Peyer's patch (tissue), 4 donors: ENCODE measurements at regions not wholly inside any gene's neighbourhood (a gene's known extent, or its start where the extent isn't known, plus 50 kb on each side); places are given as distances from the start of the nearest gene placed in this dataset.

Source experiments
- CTCF ChIP-seq, 6 experiments: fragments of 450-650 bp in 4 of 6; fragments of 200-600 bp in 2 of 6; sonication (generic) in 1 of 6; IDR thresholded peaks; one replicate each; pipeline ENCODE4 v1.5.1; 2017 to 2019; ENCODE audit warnings: antibody characterized with exemption in 6 of 6, mild to moderate bottlenecking in 3 of 6, moderate library complexity in 1 of 6
- POLR2A ChIP-seq, 2 donors: fragments of 450-650 bp; IDR thresholded peaks; one replicate each; pipeline ENCODE4 v1.5.1; 2017; ENCODE audit warnings: antibody characterized with exemption in 2 of 2, mild to moderate bottlenecking in 2 of 2, moderate library complexity in 2 of 2

GRCh38 chr4:3945511-3946290, 179.5 kb downstream of the ADRA2C start:
- TF ChIP-seq CTCF (IDR thresholded peaks at IDR 0.05) (no peak), POLR2A (IDR thresholded peaks at IDR 0.05) (no peak)
